OCI-LY3 (cell line): ENCODE measurements at regions not wholly inside any gene's neighbourhood (a gene's known extent, or its start where the extent isn't known, plus 50 kb on each side); places are given as distances from the start of the nearest gene placed in this dataset.

Experiments used
- H2AFZ ChIP-seq: fragments of 200-600, 300-600 bp; shearing (Covaris generic); 2 replicates; pipeline ENCODE4 v1.6.0; 2014; ENCODE audit warnings: antibody characterized with exemption, low read depth, low read length
- H3K27ac ChIP-seq: fragments of 200-600, 300-600 bp; sonication (generic); 2 replicates; pipeline ENCODE4 v1.5.1; 2014; ENCODE audit warnings: mild to moderate bottlenecking, low read length, moderate library complexity, mixed read lengths
- H3K27me3 ChIP-seq: fragments of 200-600, 300-600 bp; sonication (generic); 2 replicates; pipeline ENCODE4 v1.6.1; 2014; ENCODE audit warnings: low read depth, low read length, mixed read lengths
- H3K36me3 ChIP-seq: fragments of 200-600, 300-600 bp; sonication (generic); replicated peaks from 2 replicates; pipeline ENCODE3; 2014; ENCODE audit warnings: low read depth, low read length, mixed read lengths
- H3K4me1 ChIP-seq: fragments of 300-600, 200-600 bp; sonication (generic); 2 replicates; pipeline ENCODE4 v1.6.1; 2014; ENCODE audit warnings: low read length, mixed read lengths
- H3K4me2 ChIP-seq: fragments of 200-600, 300-600 bp; sonication (generic); 2 replicates; pipeline ENCODE4 v1.6.1; 2014; ENCODE audit warnings: low read length, mixed read lengths
- H3K4me3 ChIP-seq: fragments of 300-600, 200-600 bp; sonication (generic); 2 replicates; pipeline ENCODE4 v1.5.1; 2014; ENCODE audit warnings: antibody characterized with exemption, mild to moderate bottlenecking, low read length, moderate library complexity
- H3K79me2 ChIP-seq: fragments of 300-600, 200-600 bp; shearing (Covaris generic); 2 replicates; pipeline ENCODE4 v1.6.1; 2014; ENCODE audit warnings: mild to moderate bottlenecking, low read length, mixed read lengths
- H3K9ac ChIP-seq: fragments of 300-600, 200-600 bp; shearing (Covaris generic); 2 replicates; pipeline ENCODE4 v1.6.0; 2014; ENCODE audit warnings: mild to moderate bottlenecking, low read length, moderate library complexity
- H3K9me3 ChIP-seq: fragments of 200-600, 300-600 bp; shearing (Covaris generic); 2 replicates; pipeline ENCODE4 v1.6.1; 2014; ENCODE audit warnings: low read length, mixed read lengths; ENCODE audit not compliant: insufficient read depth
- H4K20me1 ChIP-seq: fragments of 200-600, 300-600 bp; sonication (generic); 2 replicates; pipeline ENCODE4 v1.6.1; 2016; ENCODE audit warnings: low read length, mixed read lengths; ENCODE audit not compliant: insufficient read depth
- EZH2phosphoT487 ChIP-seq: fragments of 200-600 bp; shearing (Covaris generic); IDR thresholded peaks from 2 replicates; pipeline ENCODE4 v1.6.1; 2018; ENCODE audit warnings: antibody characterized with exemption, mixed run types, low read depth
- TF ChIP-seq, protein P1 (sequence below): fragments of 200-600, 300-600 bp; sonication (generic); IDR thresholded peaks from 2 replicates; pipeline ENCODE4 v1.5.1; 2014; ENCODE audit warnings: antibody characterized with exemption, low read length, low read depth

DNA sequence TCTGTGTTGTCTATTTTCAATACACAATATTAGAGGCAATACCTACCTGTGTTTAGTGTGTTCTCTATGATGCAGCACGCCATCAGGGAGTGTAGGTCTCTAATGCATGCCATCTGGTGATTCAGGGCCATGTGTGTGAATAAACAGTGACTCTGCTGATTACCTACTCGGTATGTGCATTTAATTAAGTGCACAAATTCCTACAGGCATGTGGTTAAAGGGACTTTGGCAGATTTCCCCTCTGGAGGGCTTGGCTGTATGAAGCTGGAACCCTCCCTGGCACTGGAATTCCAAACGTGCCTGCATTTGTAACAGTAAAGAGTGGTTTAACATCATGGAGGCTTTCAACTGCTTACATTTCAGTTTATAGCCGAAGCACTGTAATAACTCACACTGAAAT lies 401.5 kb upstream of the SASH1 start:
- H3K4me1 ChIP-seq: no peaks in the 10 kb centered on the region
- H4K20me1 ChIP-seq: no peaks in the 10 kb centered on the region
- H3K27me3 ChIP-seq: no peaks in the 10 kb centered on the region
- no peak overlapping the region for H2AFZ ChIP-seq
- no peak overlapping the region for H3K4me2 ChIP-seq
- no peaks in the 10 kb centered on the region for H3K36me3 ChIP-seq
- H3K4me3 ChIP-seq: no peak overlapping the region
- no peaks in the 10 kb centered on the region for H3K9me3 ChIP-seq
- H3K79me2 ChIP-seq: no peaks in the 10 kb centered on the region
- no peak overlapping the region for H3K9ac ChIP-seq
- TF ChIP-seq, protein P1, sequence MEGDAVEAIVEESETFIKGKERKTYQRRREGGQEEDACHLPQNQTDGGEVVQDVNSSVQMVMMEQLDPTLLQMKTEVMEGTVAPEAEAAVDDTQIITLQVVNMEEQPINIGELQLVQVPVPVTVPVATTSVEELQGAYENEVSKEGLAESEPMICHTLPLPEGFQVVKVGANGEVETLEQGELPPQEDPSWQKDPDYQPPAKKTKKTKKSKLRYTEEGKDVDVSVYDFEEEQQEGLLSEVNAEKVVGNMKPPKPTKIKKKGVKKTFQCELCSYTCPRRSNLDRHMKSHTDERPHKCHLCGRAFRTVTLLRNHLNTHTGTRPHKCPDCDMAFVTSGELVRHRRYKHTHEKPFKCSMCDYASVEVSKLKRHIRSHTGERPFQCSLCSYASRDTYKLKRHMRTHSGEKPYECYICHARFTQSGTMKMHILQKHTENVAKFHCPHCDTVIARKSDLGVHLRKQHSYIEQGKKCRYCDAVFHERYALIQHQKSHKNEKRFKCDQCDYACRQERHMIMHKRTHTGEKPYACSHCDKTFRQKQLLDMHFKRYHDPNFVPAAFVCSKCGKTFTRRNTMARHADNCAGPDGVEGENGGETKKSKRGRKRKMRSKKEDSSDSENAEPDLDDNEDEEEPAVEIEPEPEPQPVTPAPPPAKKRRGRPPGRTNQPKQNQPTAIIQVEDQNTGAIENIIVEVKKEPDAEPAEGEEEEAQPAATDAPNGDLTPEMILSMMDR: no peak
- no peak for TF ChIP-seq EZH2phosphoT487
- no peak overlapping the region for H3K27ac ChIP-seq

DNA sequence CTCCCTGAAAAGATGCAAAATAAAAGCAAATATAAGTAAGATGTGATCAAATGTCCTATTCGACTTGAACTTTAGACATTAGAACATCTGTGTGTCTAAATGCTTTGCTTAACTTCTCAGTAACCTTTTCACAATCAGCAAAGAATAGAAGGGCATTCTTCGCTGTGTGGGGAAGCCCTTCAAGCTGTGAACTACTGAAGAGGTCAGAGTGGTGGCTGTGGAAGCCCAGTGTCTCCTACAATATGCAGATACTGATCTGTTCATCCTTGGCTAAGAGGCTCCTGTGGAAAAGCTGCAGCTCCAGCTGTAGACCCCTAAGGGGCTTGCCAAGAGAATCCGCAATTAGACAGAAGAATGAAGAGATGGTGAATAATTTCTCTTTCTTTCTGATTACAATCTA lies 400.3 kb upstream of the SASH1 start:
- Histone ChIP-seq H3K79me2 (no peaks in the 10 kb centered on the region), H3K4me2 (no peak overlapping the region), H3K27me3 (no peaks in the 10 kb centered on the region), H3K36me3 (no peaks in the 10 kb centered on the region), H3K4me1 (no peaks in the 10 kb centered on the region), H3K4me3 (no peak overlapping the region), H3K9me3 (no peaks in the 10 kb centered on the region), H4K20me1 (no peaks in the 10 kb centered on the region), H3K9ac (no peak overlapping the region), H2AFZ (no peak overlapping the region), H3K27ac (no peak overlapping the region)
- TF ChIP-seq, protein P1: no peak
- TF ChIP-seq EZH2phosphoT487: no peak

DNA sequence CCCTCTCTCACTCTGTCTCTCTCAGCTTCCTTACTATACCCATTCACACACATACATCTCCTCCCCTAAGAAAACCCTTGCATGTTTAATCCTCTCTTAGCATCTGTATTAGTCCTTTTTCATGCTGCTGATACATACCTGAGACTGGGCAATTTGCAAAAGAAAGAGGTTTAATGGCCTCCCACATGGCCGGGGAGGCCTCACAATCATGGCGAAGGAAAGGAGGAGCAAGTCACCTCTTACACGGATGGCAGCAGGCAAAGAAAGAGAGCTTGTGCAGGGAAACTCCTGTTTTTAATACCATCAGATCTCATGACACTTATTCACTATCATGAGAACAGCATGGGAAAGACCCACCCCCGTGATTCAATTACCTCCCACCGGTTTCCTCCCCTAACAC lies 398.5 kb upstream of the SASH1 start:
- Histone ChIP-seq H3K4me2 (no peak overlapping the region), H4K20me1 (no peaks in the 10 kb centered on the region), H2AFZ (no peak overlapping the region), H3K27ac (no peak overlapping the region), H3K4me3 (no peak overlapping the region), H3K9ac (no peak overlapping the region), H3K79me2 (no peaks in the 10 kb centered on the region), H3K4me1 (no peaks in the 10 kb centered on the region), H3K36me3 (no peaks in the 10 kb centered on the region), H3K9me3 (no peaks in the 10 kb centered on the region), H3K27me3 (no peaks in the 10 kb centered on the region)
- no peak for TF ChIP-seq EZH2phosphoT487
- TF ChIP-seq, protein P1: no peak

DNA sequence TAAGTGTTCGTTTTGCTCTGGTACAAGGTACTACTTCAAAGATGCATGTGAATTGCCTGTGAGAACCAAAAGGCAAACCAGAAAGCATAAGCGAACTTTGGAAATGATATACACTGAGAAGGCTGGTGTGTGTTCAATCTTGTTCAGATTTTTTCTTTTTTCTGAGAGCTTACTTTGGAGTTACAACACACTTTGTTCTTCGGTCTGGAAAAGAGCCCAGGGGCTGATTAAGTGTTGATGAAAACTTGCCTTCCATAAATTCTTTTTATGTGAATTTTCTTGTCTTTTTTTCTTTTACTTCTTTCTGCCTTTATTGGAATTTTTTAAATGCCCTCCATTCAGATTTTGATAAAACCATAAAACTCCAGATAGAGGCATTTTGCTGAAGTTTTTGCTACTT lies 395.1 kb upstream of the SASH1 start:
- Histone ChIP-seq H3K4me3 (no peak overlapping the region), H3K4me2 (no peak overlapping the region), H3K27me3 (no peaks in the 10 kb centered on the region), H2AFZ (no peak overlapping the region), H3K9me3 (no peaks in the 10 kb centered on the region), H3K79me2 (no peaks in the 10 kb centered on the region), H3K9ac (no peak overlapping the region), H3K4me1 (no peaks in the 10 kb centered on the region), H3K27ac (no peak overlapping the region), H4K20me1 (no peaks in the 10 kb centered on the region), H3K36me3 (no peaks in the 10 kb centered on the region)
- TF ChIP-seq, protein P1: no peak
- no peak for TF ChIP-seq EZH2phosphoT487
